Neutrophil (primary cell): ENCODE measurements at regions not wholly inside any gene's neighbourhood (a gene's known extent, or its start where the extent isn't known, plus 50 kb on each side); places are given as distances from the start of the nearest gene placed in this dataset.
"Not testable (repeated sequence)": the region's sequence is repeated elsewhere in the genome, so short reads cannot be mapped to it uniquely, and the experiment has no call there.

ENCODE experiments used
- H3K27ac ChIP-seq: fragments of 200-600 bp; sonication (generic); 2 replicates; pipeline ENCODE4 v1.5.1; 2016; ENCODE audit warnings: mild to moderate bottlenecking, moderate library complexity
- H3K27me3 ChIP-seq: fragments of 200-600 bp; sonication (generic); 2 replicates; pipeline ENCODE4 v1.6.0; 2016; ENCODE audit warnings: mild to moderate bottlenecking
- H3K36me3 ChIP-seq: fragments of 200-600 bp; sonication (generic); 2 replicates; pipeline ENCODE4 v1.5.1; 2017
- H3K4me1 ChIP-seq, 2 experiments: fragments of 200-600 bp in 1 of 2; sonication (generic) in 1 of 2; 1 replicate in 1 of 2; 2 replicates in 1 of 2; pipeline versions ENCODE4 v1.5.1 to v1.6.1; 2013 to 2016; ENCODE audit warnings: low read depth in 1 of 2, low read length in 1 of 2, mild to moderate bottlenecking in 1 of 2, moderate library complexity in 1 of 2; ENCODE audit not compliant: control insufficient read depth in 1 of 2, insufficient read depth in 1 of 2
- H3K4me3 ChIP-seq, 2 experiments: fragments of 200-600 bp in 1 of 2; sonication (generic) in 1 of 2; 1 replicate in 1 of 2; 2 replicates in 1 of 2; pipeline ENCODE4 v1.5.1; 2013 to 2016; ENCODE audit warnings: low read depth in 1 of 2, low read length in 1 of 2, mild to moderate bottlenecking in 1 of 2, moderate library complexity in 1 of 2
- H3K9me3 ChIP-seq: fragments of 200-600 bp; sonication (generic); 2 replicates; pipeline ENCODE4 v1.5.1; 2016
- CTCF ChIP-seq: fragments of 200-600 bp; sonication (generic); IDR thresholded peaks from 2 replicates; pipeline ENCODE4 v1.5.1; 2016; ENCODE audit warnings: antibody characterized with exemption

DNA sequence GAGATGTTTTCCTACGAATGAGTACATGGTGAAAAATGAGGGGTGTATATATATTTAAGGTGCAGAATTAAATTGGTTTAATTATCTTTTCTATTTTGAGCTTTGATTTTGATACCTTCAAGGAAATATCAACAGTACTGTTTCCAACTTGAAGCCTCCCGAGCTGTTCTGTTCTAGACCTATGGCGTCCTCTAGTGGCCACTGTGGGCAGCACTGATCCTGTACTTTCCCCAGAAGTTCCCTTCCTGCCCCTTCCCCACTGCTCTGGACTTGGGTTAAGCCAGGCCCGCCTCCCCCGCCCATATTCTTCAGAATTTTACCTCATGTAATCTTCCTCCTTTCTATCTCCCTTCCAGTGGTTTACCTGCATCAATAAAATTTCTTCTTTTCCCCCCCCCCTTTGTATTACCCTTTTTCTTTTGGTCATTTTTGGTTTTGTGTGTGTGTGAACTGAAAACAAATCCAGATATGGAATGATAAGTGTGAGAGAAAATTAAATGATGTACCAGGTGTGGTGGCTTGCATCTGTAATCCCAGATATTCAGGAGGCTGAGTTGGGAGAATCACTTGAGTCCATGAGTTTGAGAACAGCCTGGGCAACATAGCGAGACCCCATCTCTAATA lies 1643.5 kb downstream of the TP53TG3F start:
- no peak overlapping the region for H3K27ac ChIP-seq
- no peaks in the 10 kb centered on the region for H3K9me3 ChIP-seq
- H3K4me3 ChIP-seq = no peak overlapping the region
- TF ChIP-seq CTCF = no peak
- no peaks in the 10 kb centered on the region for H3K27me3 ChIP-seq
- H3K4me1 ChIP-seq = no peaks in the 10 kb centered on the region
- H3K36me3 ChIP-seq = no peaks in the 10 kb centered on the region

DNA sequence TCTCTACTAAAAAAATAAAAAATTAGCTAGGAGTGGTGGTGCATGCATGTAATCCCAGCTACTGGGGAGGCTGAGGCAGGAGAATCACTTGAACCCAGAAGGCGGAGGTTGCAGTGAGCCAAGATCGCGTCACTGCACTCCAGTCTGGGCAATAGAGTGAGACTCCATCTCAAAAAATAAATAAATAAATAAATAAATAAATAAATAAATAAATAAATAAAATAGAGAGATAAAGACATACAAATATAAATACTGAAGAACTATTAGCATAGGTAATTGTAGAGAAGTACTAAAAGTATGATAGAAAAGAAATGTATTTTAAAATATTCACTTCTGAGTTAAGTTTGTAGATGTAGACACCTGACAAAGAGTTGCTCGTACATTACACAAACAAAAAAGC lies 1652.4 kb downstream of the TP53TG3F start:
- H3K27me3 ChIP-seq, H3K27ac ChIP-seq, H3K4me1 ChIP-seq, H3K36me3 ChIP-seq, H3K9me3 ChIP-seq, H3K4me3 ChIP-seq: not testable (repeated sequence)

- no peak for TF ChIP-seq CTCF
- Histone ChIP-seq H3K27ac (no peak overlapping the region), H3K4me3 (no peak overlapping the region), H3K4me1 (no peaks in the 10 kb centered on the region), H3K36me3 (no peaks in the 10 kb centered on the region), H3K9me3 (no peaks in the 10 kb centered on the region), H3K27me3 (no peaks in the 10 kb centered on the region)
Observed at GRCh38 chr16:35131429-35131828, 1672.0 kb downstream of the TP53TG3F start.

DNA sequence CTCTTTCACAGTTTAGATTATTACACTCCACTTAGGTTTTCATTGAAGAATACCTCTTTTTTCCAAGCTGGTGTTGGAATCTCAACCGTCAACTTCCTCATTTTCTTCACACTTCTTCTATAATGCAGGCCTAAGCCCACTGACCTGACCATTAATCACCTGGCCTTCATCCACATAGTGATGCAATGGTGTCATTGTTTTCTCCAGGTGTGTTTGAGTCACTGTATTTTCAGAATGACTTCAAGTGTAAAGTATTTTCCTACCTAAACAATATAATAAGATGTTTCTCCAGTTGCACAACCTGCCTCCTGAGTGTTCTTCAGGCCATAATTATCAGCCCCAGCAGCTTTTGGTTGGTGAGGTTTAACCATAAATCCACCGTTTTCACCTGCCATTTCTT lies 1675.1 kb downstream of the TP53TG3F start:
- no peaks in the 10 kb centered on the region for H3K9me3 ChIP-seq
- no peak overlapping the region for H3K27ac ChIP-seq
- no peak overlapping the region for H3K4me3 ChIP-seq
- H3K36me3 ChIP-seq = no peaks in the 10 kb centered on the region
- TF ChIP-seq CTCF = no peak
- H3K27me3 ChIP-seq = no peaks in the 10 kb centered on the region
- H3K4me1 ChIP-seq = no peaks in the 10 kb centered on the region

- H3K27ac ChIP-seq = no peak overlapping the region
- H3K4me3 ChIP-seq = no peak overlapping the region
- no peaks in the 10 kb centered on the region for H3K4me1 ChIP-seq
- H3K9me3 ChIP-seq = no peaks in the 10 kb centered on the region
- H3K27me3 ChIP-seq = no peaks in the 10 kb centered on the region
- H3K36me3 ChIP-seq = no peaks in the 10 kb centered on the region
- TF ChIP-seq CTCF = no peak
Observed at GRCh38 chr16:35140293-35140986, 1681.0 kb downstream of the TP53TG3F start.

DNA sequence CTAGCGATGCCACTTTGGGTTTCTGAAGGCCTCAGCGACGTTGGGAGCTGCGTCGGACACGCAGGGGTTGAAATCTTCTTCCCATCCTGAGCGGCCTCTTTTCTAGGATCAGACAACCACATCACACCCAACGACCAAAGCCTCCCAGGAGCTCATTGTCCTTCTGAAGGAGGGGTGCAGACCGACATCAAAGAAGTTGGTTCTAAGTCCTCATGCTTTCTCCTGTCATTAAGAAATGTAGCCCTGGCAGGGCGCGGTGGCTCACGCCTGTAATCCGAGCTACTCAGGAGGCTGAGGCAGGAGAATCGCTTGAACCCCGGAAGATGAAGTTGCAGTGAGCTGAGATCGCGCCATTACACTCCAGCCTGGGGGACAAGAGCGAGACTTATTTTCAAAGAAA lies 1681.9 kb downstream of the TP53TG3F start:
- no peaks in the 10 kb centered on the region for H3K9me3 ChIP-seq
- H3K27me3 ChIP-seq = no peaks in the 10 kb centered on the region
- no peak overlapping the region for H3K4me3 ChIP-seq
- H3K36me3 ChIP-seq = no peaks in the 10 kb centered on the region
- H3K4me1 ChIP-seq = no peaks in the 10 kb centered on the region
- TF ChIP-seq CTCF = no peak
- no peak overlapping the region for H3K27ac ChIP-seq
